K562 (cell line): ENCODE measurements at regions not wholly inside any gene's neighbourhood (a gene's known extent, or its start where the extent isn't known, plus 50 kb on each side); places are given as distances from the start of the nearest gene placed in this dataset.

Source experiments
- BDP1 ChIP-seq: IDR thresholded peaks from 3 replicates; pipeline ENCODE4 v1.6.1; 2011; ENCODE audit not compliant: insufficient read length, insufficient read depth
- EGR1 ChIP-seq: fragments of 450-650 bp; conservative IDR thresholded peaks from 2 replicates; pipeline ENCODE4 v1.6.1; 2017; ENCODE audit warnings: mild to moderate bottlenecking
- JUN ChIP-seq, 2 experiments: sonication (generic) in 1 of 2; formaldehyde crosslinking in 1 of 2; IDR thresholded peaks; 2 replicates each; pipeline versions ENCODE4 v1.6.1 to v1.8.0; 2012 to 2022; ENCODE audit warnings: borderline replicate concordance in 2 of 2, mild to moderate bottlenecking in 2 of 2, improper control_type of control experiment in 1 of 2, low read depth in 1 of 2, low read length in 1 of 2, missing genetic modification reagents in 1 of 2
- PHF20 ChIP-seq: fragments of 450-650 bp; IDR thresholded peaks from 2 replicates; pipeline ENCODE4 v1.6.1; 2018; ENCODE audit not compliant: partially characterized antibody
- POLR2A ChIP-seq: fragments of 450-650 bp; conservative IDR thresholded peaks from 2 replicates; pipeline ENCODE4 v1.6.1; 2016
- POLR3A ChIP-seq: IDR thresholded peaks from 2 replicates; pipeline ENCODE4 v1.6.1; 2011; ENCODE audit warnings: borderline replicate concordance, mild to moderate bottlenecking, moderate library complexity; ENCODE audit not compliant: insufficient read length, insufficient read depth; ENCODE audit errors: extremely low read depth
- TF ChIP-seq, protein P1 (sequence below), 3 experiments: IDR thresholded peaks in 2 of 3; conservative IDR thresholded peaks in 1 of 3; 2 replicates each; pipeline ENCODE4 v1.5.1; 2011 to 2012; ENCODE audit warnings: low read length in 3 of 3, mild to moderate bottlenecking in 3 of 3, control low read depth in 2 of 3, improper control_type of control experiment in 1 of 3, inconsistent platforms in 1 of 3, low read depth in 1 of 3, mixed read lengths in 1 of 3, moderate library complexity in 1 of 3; ENCODE audit not compliant: insufficient read depth in 2 of 3

DNA sequence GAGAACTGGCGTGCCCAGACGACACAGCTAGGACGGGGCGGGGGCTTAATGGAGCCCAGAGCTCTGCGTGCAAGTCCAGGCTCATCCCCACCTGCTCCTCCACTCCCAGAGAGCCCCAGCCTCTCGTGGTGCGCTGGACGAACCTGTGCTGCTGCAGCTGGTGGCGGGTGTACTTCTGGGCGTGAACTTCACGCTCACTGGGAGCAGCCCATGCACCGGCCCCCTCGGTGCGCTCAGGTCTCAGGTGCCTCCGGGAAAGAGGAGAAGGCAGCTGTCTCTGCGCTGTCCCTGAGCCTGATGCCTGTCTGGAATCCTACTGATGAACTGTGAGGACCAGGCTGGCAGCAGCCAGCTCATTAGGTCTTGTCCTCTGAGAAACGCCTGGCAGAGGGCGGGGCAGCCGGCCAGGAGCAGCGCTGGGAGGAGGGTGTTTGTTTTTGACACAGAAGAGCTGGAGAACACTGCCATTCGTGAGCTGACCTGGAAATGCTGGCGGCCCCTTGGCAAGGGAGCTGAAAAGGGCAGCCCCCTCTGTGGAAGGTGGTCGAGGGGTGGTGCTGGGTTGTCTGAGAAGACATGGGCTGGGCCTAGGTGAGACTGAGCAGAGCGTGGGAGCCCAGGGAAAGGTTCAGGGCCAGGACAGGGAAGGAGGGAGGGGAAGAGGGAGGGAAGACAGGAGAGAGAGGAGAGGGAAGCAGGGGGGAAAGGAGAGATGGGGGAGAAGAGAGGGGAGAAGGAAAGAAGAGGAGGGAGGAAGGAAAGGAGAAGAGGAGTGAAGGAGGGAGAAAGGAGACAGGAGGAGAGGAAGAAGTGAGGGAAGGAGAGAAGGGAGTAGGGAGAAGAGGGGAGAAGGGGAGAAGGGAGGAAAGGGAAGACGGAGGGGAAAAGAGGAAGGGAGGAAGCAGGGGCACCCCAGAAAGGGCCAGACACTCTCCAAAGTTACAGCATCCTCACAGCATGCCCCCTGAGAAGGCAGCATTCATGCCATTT, 53.5 kb upstream of the TNS3 start:
- TF ChIP-seq BDP1 (no peak), EGR1 (no peak), JUN (IDR thresholded peaks at IDR 0.05; ENCODE audit: borderline replicate concordance, low read depth, low read length) (no peak), JUN (CRISPR knock-in tag; IDR thresholded peaks at IDR 0.05; ENCODE audit: borderline replicate concordance) (no peak), POLR3A (no peak), PHF20 (no peak), POLR2A (no peak)
- TF ChIP-seq, protein P1, sequence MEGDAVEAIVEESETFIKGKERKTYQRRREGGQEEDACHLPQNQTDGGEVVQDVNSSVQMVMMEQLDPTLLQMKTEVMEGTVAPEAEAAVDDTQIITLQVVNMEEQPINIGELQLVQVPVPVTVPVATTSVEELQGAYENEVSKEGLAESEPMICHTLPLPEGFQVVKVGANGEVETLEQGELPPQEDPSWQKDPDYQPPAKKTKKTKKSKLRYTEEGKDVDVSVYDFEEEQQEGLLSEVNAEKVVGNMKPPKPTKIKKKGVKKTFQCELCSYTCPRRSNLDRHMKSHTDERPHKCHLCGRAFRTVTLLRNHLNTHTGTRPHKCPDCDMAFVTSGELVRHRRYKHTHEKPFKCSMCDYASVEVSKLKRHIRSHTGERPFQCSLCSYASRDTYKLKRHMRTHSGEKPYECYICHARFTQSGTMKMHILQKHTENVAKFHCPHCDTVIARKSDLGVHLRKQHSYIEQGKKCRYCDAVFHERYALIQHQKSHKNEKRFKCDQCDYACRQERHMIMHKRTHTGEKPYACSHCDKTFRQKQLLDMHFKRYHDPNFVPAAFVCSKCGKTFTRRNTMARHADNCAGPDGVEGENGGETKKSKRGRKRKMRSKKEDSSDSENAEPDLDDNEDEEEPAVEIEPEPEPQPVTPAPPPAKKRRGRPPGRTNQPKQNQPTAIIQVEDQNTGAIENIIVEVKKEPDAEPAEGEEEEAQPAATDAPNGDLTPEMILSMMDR (IDR thresholded peaks at IDR 0.05 in 2 of 3, conservative IDR thresholded peaks at IDR 0.05 in 1 of 3; ENCODE audit: insufficient read depth in 2 of 3, low read depth in 1 of 3, low read length in 3 of 3), result no peak
